Liver (tissue), 8 donors: ENCODE measurements at regions not wholly inside any gene's neighbourhood (a gene's known extent, or its start where the extent isn't known, plus 50 kb on each side); places are given as distances from the start of the nearest gene placed in this dataset.
"Not testable (repeated sequence)": the region's sequence is repeated elsewhere in the genome, so short reads cannot be mapped to it uniquely, and the experiment has no call there.

Experiments used
- DNase-seq: peaks from one replicate; pipeline ENCODE4 v3.0.0-alpha.2; 2017; ENCODE audit warnings: low spot score
- H3K27ac ChIP-seq, 2 donors: one replicate each; pipeline ENCODE4 v1.7.0; 2013; ENCODE audit warnings: inconsistent platforms in 2 of 2, low read length in 2 of 2, control low read depth in 1 of 2, low read depth in 1 of 2, mild to moderate bottlenecking in 1 of 2
- H3K27me3 ChIP-seq, 4 donors: one replicate each; pipeline versions ENCODE4 v1.6.1 to v1.7.0; 2013; ENCODE audit warnings: low read length in 3 of 4, inconsistent platforms in 1 of 4, mild to moderate bottlenecking in 1 of 4, moderate library complexity in 1 of 4; ENCODE audit not compliant: control insufficient read depth in 4 of 4, insufficient read depth in 4 of 4
- H3K36me3 ChIP-seq, 4 donors: one replicate each; pipeline versions ENCODE4 v1.6.1 to v1.7.0; 2013; ENCODE audit warnings: low read length in 3 of 4, mild to moderate bottlenecking in 3 of 4, low read depth in 1 of 4, moderate library complexity in 1 of 4; ENCODE audit not compliant: control insufficient read depth in 4 of 4, insufficient read depth in 3 of 4
- H3K4me1 ChIP-seq, 4 donors: one replicate each; pipeline versions ENCODE4 v1.6.1 to v1.7.0; 2013; ENCODE audit warnings: low read length in 3 of 4, mild to moderate bottlenecking in 3 of 4, moderate library complexity in 1 of 4; ENCODE audit not compliant: control insufficient read depth in 4 of 4, insufficient read depth in 4 of 4
- H3K4me3 ChIP-seq, 3 donors: one replicate each; pipeline versions ENCODE4 v1.6.1 to v1.7.0; 2013; ENCODE audit warnings: low read length in 3 of 3, control low read depth in 1 of 3, low read depth in 1 of 3, mild to moderate bottlenecking in 1 of 3
- H3K9ac ChIP-seq, 2 donors: one replicate each; pipeline ENCODE4 v1.7.0; 2013; ENCODE audit warnings: low read length in 2 of 2, mild to moderate bottlenecking in 2 of 2, moderate library complexity in 2 of 2, control low read depth in 1 of 2, low read depth in 1 of 2
- H3K9me3 ChIP-seq, 4 donors: one replicate each; pipeline versions ENCODE4 v1.6.1 to v1.7.0; 2013; ENCODE audit warnings: low read length in 3 of 4; ENCODE audit not compliant: control insufficient read depth in 4 of 4
- EGR1 ChIP-seq, 2 donors: IDR thresholded peaks; 2 replicates each; pipeline ENCODE4 v1.6.1; 2016 to 2018; ENCODE audit warnings: antibody characterized with exemption in 2 of 2, low read depth in 2 of 2
- FOXA1 ChIP-seq: IDR thresholded peaks from 2 replicates; pipeline ENCODE4 v1.6.1; 2016; ENCODE audit warnings: antibody characterized with exemption
- GABPA ChIP-seq, 2 donors: IDR thresholded peaks in 1 of 2; conservative IDR thresholded peaks in 1 of 2; 2 replicates each; pipeline ENCODE4 v1.6.1; 2016; ENCODE audit warnings: antibody characterized with exemption in 2 of 2, mild to moderate bottlenecking in 1 of 2, moderate library complexity in 1 of 2
- HNF4A ChIP-seq, 2 donors: conservative IDR thresholded peaks; 2 replicates each; pipeline ENCODE4 v1.6.1; 2016; ENCODE audit warnings: antibody characterized with exemption in 2 of 2, mild to moderate bottlenecking in 2 of 2
- HNF4G ChIP-seq: IDR thresholded peaks from 2 replicates; pipeline ENCODE4 v1.6.1; 2016; ENCODE audit warnings: antibody characterized with exemption
- RAD21 ChIP-seq, 2 donors: IDR thresholded peaks; 2 replicates each; pipeline ENCODE4 v1.6.1; 2016; ENCODE audit warnings: antibody characterized with exemption in 2 of 2, mild to moderate bottlenecking in 2 of 2
- SP1 ChIP-seq: IDR thresholded peaks from 2 replicates; pipeline ENCODE4 v1.6.1; 2018; ENCODE audit warnings: antibody characterized with exemption, mild to moderate bottlenecking
- TAF1 ChIP-seq: conservative IDR thresholded peaks from 2 replicates; pipeline ENCODE4 v1.6.1; 2016; ENCODE audit warnings: antibody characterized with exemption, mild to moderate bottlenecking
- WGBS: extraction: QIAGEN DNeasy Blood & Tissue Kit; methylation state at CpG from one replicate; pipeline ENCODE4 v1.1.7; 2013; 5-methylcytosine and 5-hydroxymethylcytosine counted together
- TF ChIP-seq, protein P1 (sequence below): IDR thresholded peaks from 2 replicates; pipeline ENCODE4 v1.6.1; 2016; ENCODE audit warnings: antibody characterized with exemption
- TF ChIP-seq, protein P2 (sequence below): IDR thresholded peaks from 2 replicates; pipeline ENCODE4 v1.6.1; 2016; ENCODE audit warnings: antibody characterized with exemption
- TF ChIP-seq, protein P3 (sequence below): IDR thresholded peaks from 2 replicates; pipeline ENCODE4 v1.6.1; 2016; ENCODE audit warnings: antibody characterized with exemption, mild to moderate bottlenecking
- TF ChIP-seq, protein P4 (sequence below): IDR thresholded peaks from 2 replicates; pipeline ENCODE4 v1.6.1; 2016; ENCODE audit warnings: antibody characterized with exemption
- TF ChIP-seq, protein P5 (sequence below): fragments of 150-350 bp; IDR thresholded peaks from 2 replicates; pipeline ENCODE4 v1.5.1; 2017; ENCODE audit warnings: improper control_type of control experiment, low read depth, low read length; ENCODE audit not compliant: missing input control
- donor health status: healthy.
- donor health status: healthy.
- donor health status: healthy.
- donor health status: healthy.
- donor health status: healthy.

DNA sequence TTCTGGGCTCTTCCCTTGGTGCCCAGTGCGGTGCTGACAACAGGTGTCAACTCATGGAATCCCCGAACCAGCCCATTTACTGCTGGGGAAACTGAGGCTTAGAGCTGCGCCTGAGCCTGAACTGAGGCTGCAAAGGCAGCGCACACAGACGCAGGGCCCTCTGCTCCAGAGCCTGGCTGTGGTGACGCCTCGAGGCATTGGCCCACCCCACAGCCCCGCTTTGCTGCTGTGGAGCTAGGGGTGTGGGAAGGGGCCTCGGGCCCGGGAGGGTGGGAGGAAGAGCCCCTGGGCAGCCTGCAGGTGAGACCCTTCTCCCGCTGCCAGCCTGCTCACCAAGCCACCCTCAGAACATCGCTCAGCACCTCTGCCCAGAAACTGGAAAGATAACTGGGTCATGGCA lies 97.4 kb upstream of the LRPAP1 start:
- Histone ChIP-seq H3K9ac (no peak overlapping the region), H3K9me3 (peaks cover 0 to 3% (median 0%) of the 10 kb centered on the region in 4 donors), H3K36me3 (no peaks in the 10 kb centered on the region), H3K27me3 (no peaks in the 10 kb centered on the region), H3K27ac (no peak overlapping the region), H3K4me3 (no peak overlapping the region), H3K4me1 (no peaks in the 10 kb centered on the region)
- TF ChIP-seq FOXA1: no peak
- TF ChIP-seq, protein P1, sequence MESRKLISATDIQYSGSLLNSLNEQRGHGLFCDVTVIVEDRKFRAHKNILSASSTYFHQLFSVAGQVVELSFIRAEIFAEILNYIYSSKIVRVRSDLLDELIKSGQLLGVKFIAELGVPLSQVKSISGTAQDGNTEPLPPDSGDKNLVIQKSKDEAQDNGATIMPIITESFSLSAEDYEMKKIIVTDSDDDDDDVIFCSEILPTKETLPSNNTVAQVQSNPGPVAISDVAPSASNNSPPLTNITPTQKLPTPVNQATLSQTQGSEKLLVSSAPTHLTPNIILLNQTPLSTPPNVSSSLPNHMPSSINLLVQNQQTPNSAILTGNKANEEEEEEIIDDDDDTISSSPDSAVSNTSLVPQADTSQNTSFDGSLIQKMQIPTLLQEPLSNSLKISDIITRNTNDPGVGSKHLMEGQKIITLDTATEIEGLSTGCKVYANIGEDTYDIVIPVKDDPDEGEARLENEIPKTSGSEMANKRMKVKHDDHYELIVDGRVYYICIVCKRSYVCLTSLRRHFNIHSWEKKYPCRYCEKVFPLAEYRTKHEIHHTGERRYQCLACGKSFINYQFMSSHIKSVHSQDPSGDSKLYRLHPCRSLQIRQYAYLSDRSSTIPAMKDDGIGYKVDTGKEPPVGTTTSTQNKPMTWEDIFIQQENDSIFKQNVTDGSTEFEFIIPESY: no peak
- no peak for TF ChIP-seq HNF4A (conservative IDR thresholded peaks at IDR 0.05)
- TF ChIP-seq, protein P2, sequence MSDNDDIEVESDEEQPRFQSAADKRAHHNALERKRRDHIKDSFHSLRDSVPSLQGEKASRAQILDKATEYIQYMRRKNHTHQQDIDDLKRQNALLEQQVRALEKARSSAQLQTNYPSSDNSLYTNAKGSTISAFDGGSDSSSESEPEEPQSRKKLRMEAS: no peak
- TF ChIP-seq, protein P3, sequence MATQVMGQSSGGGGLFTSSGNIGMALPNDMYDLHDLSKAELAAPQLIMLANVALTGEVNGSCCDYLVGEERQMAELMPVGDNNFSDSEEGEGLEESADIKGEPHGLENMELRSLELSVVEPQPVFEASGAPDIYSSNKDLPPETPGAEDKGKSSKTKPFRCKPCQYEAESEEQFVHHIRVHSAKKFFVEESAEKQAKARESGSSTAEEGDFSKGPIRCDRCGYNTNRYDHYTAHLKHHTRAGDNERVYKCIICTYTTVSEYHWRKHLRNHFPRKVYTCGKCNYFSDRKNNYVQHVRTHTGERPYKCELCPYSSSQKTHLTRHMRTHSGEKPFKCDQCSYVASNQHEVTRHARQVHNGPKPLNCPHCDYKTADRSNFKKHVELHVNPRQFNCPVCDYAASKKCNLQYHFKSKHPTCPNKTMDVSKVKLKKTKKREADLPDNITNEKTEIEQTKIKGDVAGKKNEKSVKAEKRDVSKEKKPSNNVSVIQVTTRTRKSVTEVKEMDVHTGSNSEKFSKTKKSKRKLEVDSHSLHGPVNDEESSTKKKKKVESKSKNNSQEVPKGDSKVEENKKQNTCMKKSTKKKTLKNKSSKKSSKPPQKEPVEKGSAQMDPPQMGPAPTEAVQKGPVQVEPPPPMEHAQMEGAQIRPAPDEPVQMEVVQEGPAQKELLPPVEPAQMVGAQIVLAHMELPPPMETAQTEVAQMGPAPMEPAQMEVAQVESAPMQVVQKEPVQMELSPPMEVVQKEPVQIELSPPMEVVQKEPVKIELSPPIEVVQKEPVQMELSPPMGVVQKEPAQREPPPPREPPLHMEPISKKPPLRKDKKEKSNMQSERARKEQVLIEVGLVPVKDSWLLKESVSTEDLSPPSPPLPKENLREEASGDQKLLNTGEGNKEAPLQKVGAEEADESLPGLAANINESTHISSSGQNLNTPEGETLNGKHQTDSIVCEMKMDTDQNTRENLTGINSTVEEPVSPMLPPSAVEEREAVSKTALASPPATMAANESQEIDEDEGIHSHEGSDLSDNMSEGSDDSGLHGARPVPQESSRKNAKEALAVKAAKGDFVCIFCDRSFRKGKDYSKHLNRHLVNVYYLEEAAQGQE: no peak
- TF ChIP-seq, protein P4, sequence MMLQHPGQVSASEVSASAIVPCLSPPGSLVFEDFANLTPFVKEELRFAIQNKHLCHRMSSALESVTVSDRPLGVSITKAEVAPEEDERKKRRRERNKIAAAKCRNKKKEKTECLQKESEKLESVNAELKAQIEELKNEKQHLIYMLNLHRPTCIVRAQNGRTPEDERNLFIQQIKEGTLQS: no peak
- TF ChIP-seq RAD21 (IDR thresholded peaks at IDR 0.05): no peak
- 90% methylated on average over 12 of the region's 12 CpGs for WGBS
- DNase-seq: no peak

DNA sequence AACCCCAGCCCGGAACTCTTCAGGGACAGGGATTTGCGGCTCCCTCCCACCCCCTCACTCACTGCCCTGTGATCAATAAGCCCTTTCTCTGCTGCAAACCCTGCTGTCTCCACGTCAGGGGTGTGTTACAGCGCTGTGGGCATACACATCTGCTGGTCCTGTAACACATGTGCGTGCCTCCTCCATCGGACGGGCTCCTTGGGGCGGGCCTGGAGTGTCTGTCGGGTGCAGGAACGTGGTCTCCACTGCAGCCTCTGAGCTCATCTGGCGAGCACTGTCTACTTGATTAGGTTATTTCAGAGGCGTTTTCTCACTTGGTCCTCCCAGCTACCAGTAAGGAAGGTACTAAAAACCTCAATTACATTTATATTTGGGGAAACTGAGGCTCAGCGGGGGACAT lies 97.0 kb upstream of the LRPAP1 start:
- not testable (repeated sequence) for H3K27ac ChIP-seq

DNA sequence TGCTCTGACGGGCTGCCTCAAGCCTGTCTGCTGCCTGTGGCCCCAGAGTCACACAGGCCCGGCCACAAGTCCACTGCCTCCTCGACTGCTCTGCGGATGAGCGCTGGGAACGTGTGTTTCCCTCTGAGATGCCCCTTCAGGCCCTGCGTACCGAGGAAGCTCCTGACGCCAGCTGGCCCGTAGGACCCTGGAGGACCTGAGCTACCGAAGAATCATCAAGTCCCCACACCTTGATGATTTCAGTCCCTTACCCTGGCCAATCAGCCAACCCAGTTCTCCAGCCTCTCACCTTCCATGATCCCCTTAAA lies 96.6 kb upstream of the LRPAP1 start:
- Histone ChIP-seq H3K27ac (no peak overlapping the region), H3K27me3 (no peaks in the 10 kb centered on the region), H3K4me1 (no peaks in the 10 kb centered on the region), H3K36me3 (no peaks in the 10 kb centered on the region), H3K4me3 (no peak overlapping the region), H3K9me3 (peaks cover 0 to 3% (median 0%) of the 10 kb centered on the region in 4 donors), H3K9ac (no peak overlapping the region)
- WGBS: 93% methylated on average over 11 of the region's 11 CpGs
- no peak for DNase-seq
- no peak for TF ChIP-seq EGR1 (IDR thresholded peaks at IDR 0.05; ENCODE audit: low read depth in 2 of 2)
- TF ChIP-seq, protein P3: no peak
- TF ChIP-seq, protein P4: no peak
- TF ChIP-seq HNF4A (conservative IDR thresholded peaks at IDR 0.05): no peak
- no peak for TF ChIP-seq TAF1
- TF ChIP-seq SP1: no peak
- no peak for TF ChIP-seq GABPA (IDR thresholded peaks at IDR 0.05 in 1 of 2, conservative IDR thresholded peaks at IDR 0.05 in 1 of 2)
- TF ChIP-seq, protein P1: no peak
- TF ChIP-seq, protein P5, sequence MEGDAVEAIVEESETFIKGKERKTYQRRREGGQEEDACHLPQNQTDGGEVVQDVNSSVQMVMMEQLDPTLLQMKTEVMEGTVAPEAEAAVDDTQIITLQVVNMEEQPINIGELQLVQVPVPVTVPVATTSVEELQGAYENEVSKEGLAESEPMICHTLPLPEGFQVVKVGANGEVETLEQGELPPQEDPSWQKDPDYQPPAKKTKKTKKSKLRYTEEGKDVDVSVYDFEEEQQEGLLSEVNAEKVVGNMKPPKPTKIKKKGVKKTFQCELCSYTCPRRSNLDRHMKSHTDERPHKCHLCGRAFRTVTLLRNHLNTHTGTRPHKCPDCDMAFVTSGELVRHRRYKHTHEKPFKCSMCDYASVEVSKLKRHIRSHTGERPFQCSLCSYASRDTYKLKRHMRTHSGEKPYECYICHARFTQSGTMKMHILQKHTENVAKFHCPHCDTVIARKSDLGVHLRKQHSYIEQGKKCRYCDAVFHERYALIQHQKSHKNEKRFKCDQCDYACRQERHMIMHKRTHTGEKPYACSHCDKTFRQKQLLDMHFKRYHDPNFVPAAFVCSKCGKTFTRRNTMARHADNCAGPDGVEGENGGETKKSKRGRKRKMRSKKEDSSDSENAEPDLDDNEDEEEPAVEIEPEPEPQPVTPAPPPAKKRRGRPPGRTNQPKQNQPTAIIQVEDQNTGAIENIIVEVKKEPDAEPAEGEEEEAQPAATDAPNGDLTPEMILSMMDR: no peak
- TF ChIP-seq HNF4G: no peak
- TF ChIP-seq FOXA1: no peak

More for the DNA sequence above, 97.0 kb upstream of the LRPAP1 start:
- not testable (repeated sequence) for H3K4me1 ChIP-seq, H3K4me3 ChIP-seq, H3K36me3 ChIP-seq, H3K27me3 ChIP-seq, DNase-seq, H3K9ac ChIP-seq, H3K9me3 ChIP-seq
- 92% methylated on average over 13 of the region's 13 CpGs for WGBS
